PC-3 (cell line): ENCODE measurements at regions not wholly inside any gene's neighbourhood (a gene's known extent, or its start where the extent isn't known, plus 50 kb on each side); places are given as distances from the start of the nearest gene placed in this dataset.

Experiments
- ATAC-seq: fragments of 200-7000 bp; cut with Tn5 transposase; 2 replicates; pipeline ENCODE4 v1.9.1; 2020; ENCODE audit warnings: mild to moderate bottlenecking, moderate library complexity
- BruUV-seq: library from RNA; stranded (reverse); fragments of 400-500 nt; replicated peaks from 2 replicates; lab custom pipeline; 2021; lab: Mats Ljungman, UMichigan
- CTCF ChIA-PET: fragments of 300-600 bp; sonication (Branson Sonifier 250); formaldehyde crosslinking; loops from one replicate; lab custom pipeline; 2022; ENCODE audit warnings: antibody characterized with exemption; lab: Charles Lee
- POLR2A ChIA-PET: fragments of 300-600 bp; sonication (Branson Sonifier 250); formaldehyde crosslinking; loops from one replicate; lab custom pipeline; 2022; ENCODE audit warnings: antibody characterized with exemption; ENCODE audit not compliant: unreplicated experiment; lab: Charles Lee
- DNase-seq: peaks from one replicate; pipeline ENCODE4 v3.0.0-alpha.2; 2015
- H2AFZ ChIP-seq: fragments of 300-600 bp; sonication (generic); 2 replicates; pipeline ENCODE4 v1.6.0; 2016; ENCODE audit warnings: antibody characterized with exemption, low read length
- H3F3A ChIP-seq: fragments of 300-600 bp; sonication (generic); one replicate; pipeline ENCODE4 v1.6.0; 2017; ENCODE audit warnings: antibody characterized with exemption, low read length, control low read depth, mild to moderate bottlenecking; ENCODE audit not compliant: unreplicated experiment
- H3K27ac ChIP-seq: fragments of 300-600 bp; sonication (generic); 2 replicates; pipeline ENCODE4 v1.5.1; 2016; ENCODE audit warnings: mild to moderate bottlenecking, low read length
- H3K27me3 ChIP-seq: fragments of 300-600 bp; sonication (generic); 2 replicates; pipeline ENCODE4 v1.6.1; 2016; ENCODE audit warnings: low read length, mixed read lengths
- H3K36me3 ChIP-seq: fragments of 300-600 bp; sonication (generic); 2 replicates; pipeline ENCODE4 v1.6.1; 2016; ENCODE audit warnings: low read depth, mixed run types, low read length, mixed read lengths
- H3K4me1 ChIP-seq: fragments of 300-600 bp; sonication (generic); 2 replicates; pipeline ENCODE4 v1.5.1; 2016; ENCODE audit warnings: low read length; ENCODE audit not compliant: insufficient read depth
- H3K4me2 ChIP-seq: fragments of 300-600 bp; sonication (generic); 2 replicates; pipeline ENCODE4 v1.6.0; 2016; ENCODE audit warnings: low read length
- H3K4me3 ChIP-seq: fragments of 300-600 bp; sonication (generic); 2 replicates; pipeline ENCODE4 v1.5.1; 2016; ENCODE audit warnings: mild to moderate bottlenecking, low read length, mixed read lengths
- H3K79me2 ChIP-seq: fragments of 300-600 bp; sonication (generic); 2 replicates; pipeline ENCODE4 v1.6.1; 2017; ENCODE audit warnings: low read length, mixed read lengths
- H3K9ac ChIP-seq: fragments of 300-600 bp; sonication (generic); 2 replicates; pipeline ENCODE4 v1.6.0; 2016; ENCODE audit warnings: mild to moderate bottlenecking, low read length
- H3K9me2 ChIP-seq: fragments of 300-600 bp; sonication (generic); replicated peaks from 2 replicates; pipeline ENCODE4 v1.6.1; 2016; ENCODE audit warnings: mixed run types, low read length, mixed read lengths
- H3K9me3 ChIP-seq: fragments of 300-600 bp; sonication (generic); 2 replicates; pipeline ENCODE4 v1.6.1; 2016; ENCODE audit warnings: low read length, mixed read lengths
- H4K20me1 ChIP-seq: fragments of 300-600 bp; sonication (generic); 2 replicates; pipeline ENCODE4 v1.6.1; 2016; ENCODE audit warnings: low read length, mixed read lengths
- EZH2 ChIP-seq: fragments of 300-600 bp; sonication (generic); IDR thresholded peaks from one replicate; pipeline ENCODE4 v1.6.1; 2017; ENCODE audit warnings: antibody characterized with exemption, mild to moderate bottlenecking, low read length; ENCODE audit not compliant: unreplicated experiment
- EZH2phosphoT487 ChIP-seq: fragments of 300-600 bp; sonication (generic); IDR thresholded peaks from 2 replicates; pipeline ENCODE4 v1.6.1; 2018; ENCODE audit warnings: mild to moderate bottlenecking, antibody characterized with exemption, low read length, borderline replicate concordance
- intact Hi-C: fragments of 100-400 bp; cut with micrococcal nuclease; formaldehyde crosslinking; loops from 2 replicates; pipeline ENCODE4 v1.9.0; 2023
- TF ChIP-seq, protein P1 (sequence below): fragments of 300-600 bp; sonication (generic); conservative IDR thresholded peaks from 2 replicates; pipeline ENCODE4 v1.5.1; 2017; ENCODE audit warnings: antibody characterized with exemption, low read depth, mild to moderate bottlenecking, low read length

DNA sequence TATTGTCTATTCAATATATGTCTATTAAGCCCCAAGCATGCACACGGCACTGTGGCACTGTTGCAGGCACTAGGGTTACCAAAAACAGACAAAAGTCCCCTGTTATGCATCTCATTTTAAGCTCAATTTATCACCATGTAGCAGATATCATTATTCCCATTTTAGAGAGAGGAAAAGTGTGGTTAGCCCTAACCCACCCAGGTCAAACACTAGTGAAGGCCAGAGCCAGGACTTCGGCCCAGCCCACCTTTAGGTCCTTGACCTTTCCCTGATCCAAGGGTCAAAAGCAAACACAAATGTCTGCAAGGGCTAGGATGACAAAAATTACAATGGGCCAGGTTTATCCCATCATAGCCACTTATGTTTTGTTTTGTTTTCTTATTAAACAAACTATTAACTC, 130.3 kb upstream of the NUDT7 start:
- intact Hi-C loops, result no loop called here
- H4K20me1 ChIP-seq, result no peaks in the 10 kb centered on the region
- BruUV-seq, result no TSS peak
- H3K9me2 ChIP-seq, result no peaks in the 10 kb centered on the region
- no peaks in the 10 kb centered on the region for H3K9me3 ChIP-seq
- H2AFZ ChIP-seq, result no peak overlapping the region
- no peak for ATAC-seq
- H3K9ac ChIP-seq, result no peak overlapping the region
- CTCF ChIA-PET, result no interaction called here
- no peaks in the 10 kb centered on the region for H3F3A ChIP-seq
- no peaks in the 10 kb centered on the region for H3K36me3 ChIP-seq
- no peaks in the 10 kb centered on the region for H3K27me3 ChIP-seq
- DNase-seq, result no peak
- POLR2A ChIA-PET, result no interaction called here
- H3K4me2 ChIP-seq, result no peak overlapping the region
- H3K79me2 ChIP-seq, result no peaks in the 10 kb centered on the region
- TF ChIP-seq EZH2, result no peak
- H3K4me1 ChIP-seq, result no peaks in the 10 kb centered on the region
- no peak overlapping the region for H3K4me3 ChIP-seq
- no peak overlapping the region for H3K27ac ChIP-seq

DNA sequence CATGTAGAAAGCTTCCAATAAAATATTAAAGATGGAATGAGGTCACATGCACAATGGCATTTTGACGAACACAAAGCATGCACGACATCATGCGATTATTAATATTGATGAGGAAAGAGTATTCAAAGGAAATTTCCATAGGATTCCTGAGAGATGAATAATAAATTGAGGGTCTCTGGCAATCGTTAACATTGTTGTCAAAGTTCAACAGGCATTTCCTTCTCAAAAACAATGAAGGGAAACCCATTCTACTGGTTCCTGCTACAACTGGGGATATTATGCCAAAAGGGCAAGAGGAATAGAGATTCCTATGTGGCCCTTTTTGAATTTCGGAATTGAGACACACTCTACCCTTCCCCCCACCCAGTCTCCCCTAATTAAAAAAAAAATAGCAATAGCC, 128.3 kb upstream of the NUDT7 start:
- ChIA-PET CTCF (no interaction called here), POLR2A (no interaction called here)
- ATAC-seq, result no peak

DNA sequence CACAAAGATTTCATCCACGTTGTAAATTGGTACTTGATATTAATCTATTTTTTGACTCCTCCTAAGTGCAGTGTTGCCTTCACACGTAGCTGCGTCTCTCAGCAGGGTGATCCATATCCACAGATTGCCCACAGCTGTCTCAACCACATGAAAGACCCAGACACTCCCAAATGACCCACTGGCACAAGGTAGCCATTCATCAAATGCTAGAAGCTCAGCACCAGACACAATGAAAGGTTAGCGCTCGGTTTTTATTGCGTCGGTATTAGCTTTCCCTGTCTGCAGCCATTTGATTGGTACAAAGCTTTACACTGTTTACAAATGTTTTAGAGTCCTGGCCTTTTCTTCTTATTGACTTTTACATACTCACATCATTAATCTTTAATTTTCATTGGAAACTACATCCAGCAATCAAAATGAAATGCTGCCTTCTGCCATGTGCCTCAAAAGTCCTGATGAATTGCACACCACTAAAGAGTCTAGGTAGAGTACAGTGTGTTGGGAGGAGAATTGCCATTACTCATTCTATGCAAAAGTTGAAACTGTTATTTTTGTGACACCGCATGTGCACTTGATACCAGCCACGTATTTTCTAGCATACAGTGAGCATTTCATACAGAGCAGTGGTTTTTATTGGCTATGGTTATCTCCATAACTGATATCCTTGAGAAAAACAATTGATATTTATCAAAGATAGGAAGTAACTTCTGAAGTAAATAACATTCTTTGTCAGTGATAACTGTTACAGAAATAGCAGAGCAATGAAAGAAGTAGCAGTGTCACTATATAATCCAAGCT, 127.3 kb upstream of the NUDT7 start:
- no peak for DNase-seq
- POLR2A ChIA-PET, result no interaction called here
- no peak for ATAC-seq
- Histone ChIP-seq H2AFZ (no peak overlapping the region), H3K4me3 (no peak overlapping the region), H3K27me3 (no peaks in the 10 kb centered on the region), H3K27ac (no peak overlapping the region), H3K9ac (no peak overlapping the region), H3K79me2 (no peaks in the 10 kb centered on the region), H3K4me1 (no peaks in the 10 kb centered on the region), H3K9me2 (no peaks in the 10 kb centered on the region), H3F3A (no peaks in the 10 kb centered on the region), H4K20me1 (no peaks in the 10 kb centered on the region), H3K4me2 (no peak overlapping the region), H3K9me3 (no peaks in the 10 kb centered on the region), H3K36me3 (no peaks in the 10 kb centered on the region)
- CTCF ChIA-PET, result no interaction called here
- TF ChIP-seq, protein P1, sequence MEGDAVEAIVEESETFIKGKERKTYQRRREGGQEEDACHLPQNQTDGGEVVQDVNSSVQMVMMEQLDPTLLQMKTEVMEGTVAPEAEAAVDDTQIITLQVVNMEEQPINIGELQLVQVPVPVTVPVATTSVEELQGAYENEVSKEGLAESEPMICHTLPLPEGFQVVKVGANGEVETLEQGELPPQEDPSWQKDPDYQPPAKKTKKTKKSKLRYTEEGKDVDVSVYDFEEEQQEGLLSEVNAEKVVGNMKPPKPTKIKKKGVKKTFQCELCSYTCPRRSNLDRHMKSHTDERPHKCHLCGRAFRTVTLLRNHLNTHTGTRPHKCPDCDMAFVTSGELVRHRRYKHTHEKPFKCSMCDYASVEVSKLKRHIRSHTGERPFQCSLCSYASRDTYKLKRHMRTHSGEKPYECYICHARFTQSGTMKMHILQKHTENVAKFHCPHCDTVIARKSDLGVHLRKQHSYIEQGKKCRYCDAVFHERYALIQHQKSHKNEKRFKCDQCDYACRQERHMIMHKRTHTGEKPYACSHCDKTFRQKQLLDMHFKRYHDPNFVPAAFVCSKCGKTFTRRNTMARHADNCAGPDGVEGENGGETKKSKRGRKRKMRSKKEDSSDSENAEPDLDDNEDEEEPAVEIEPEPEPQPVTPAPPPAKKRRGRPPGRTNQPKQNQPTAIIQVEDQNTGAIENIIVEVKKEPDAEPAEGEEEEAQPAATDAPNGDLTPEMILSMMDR, result no peak
- TF ChIP-seq EZH2phosphoT487 (no peak), EZH2 (no peak)
- BruUV-seq, result no TSS peak
- intact Hi-C loops, result no loop called here

More for the DNA sequence above, 128.3 kb upstream of the NUDT7 start:
- no TSS peak for BruUV-seq
- no peak overlapping the region for H2AFZ ChIP-seq
- no peaks in the 10 kb centered on the region for H3K36me3 ChIP-seq
- H3K4me1 ChIP-seq, result no peaks in the 10 kb centered on the region
- H4K20me1 ChIP-seq, result no peaks in the 10 kb centered on the region
- TF ChIP-seq EZH2phosphoT487 (no peak), EZH2 (no peak)
- TF ChIP-seq, protein P1, result no peak
- no peak overlapping the region for H3K9ac ChIP-seq
- no peaks in the 10 kb centered on the region for H3K79me2 ChIP-seq
- no peak overlapping the region for H3K4me3 ChIP-seq
- no peak overlapping the region for H3K27ac ChIP-seq
- H3K27me3 ChIP-seq, result no peaks in the 10 kb centered on the region
- intact Hi-C loops, result no loop called here
- H3K4me2 ChIP-seq, result no peak overlapping the region
- H3F3A ChIP-seq, result no peaks in the 10 kb centered on the region
- no peak for DNase-seq
- H3K9me3 ChIP-seq, result no peaks in the 10 kb centered on the region
- no peaks in the 10 kb centered on the region for H3K9me2 ChIP-seq
